ENCODE measurements at regions not wholly inside any gene's neighbourhood (a gene's known extent, or its start where the extent isn't known, plus 50 kb on each side); places are given as distances from the start of the nearest gene placed in this dataset.
"Not testable (repeated sequence)": the region's sequence is repeated elsewhere in the genome, so short reads cannot be mapped to it uniquely, and the experiment has no call there.

DNA sequence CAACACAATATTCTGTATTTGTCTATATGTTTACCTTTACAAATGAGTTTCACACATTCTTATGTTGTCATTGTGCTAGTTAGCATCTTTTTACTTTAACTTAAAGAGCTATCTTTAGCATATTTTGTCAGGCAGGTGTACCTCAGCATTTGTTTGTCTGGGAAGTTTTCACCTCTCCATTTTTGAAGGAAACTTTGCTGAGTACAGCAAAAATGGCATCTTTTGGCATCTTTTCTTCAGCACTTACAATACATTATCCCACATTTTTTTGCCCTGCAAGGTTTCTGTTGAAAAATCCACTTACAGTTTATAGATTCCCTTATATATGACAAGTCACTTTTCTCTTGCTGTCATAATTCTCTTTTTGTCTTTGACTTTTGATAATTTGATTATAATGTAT lies 171.3 kb upstream of the XIRP2 start:
- Histone ChIP-seq H2AFZ (ENCODE audit: low read depth, low read length) (no peak overlapping the region), H3K9me3 (ENCODE audit: insufficient read depth, low read length) (0 out of 2 replicates have a peak, but pooled peaks cover 8% of the 10 kb centered on the region), H3K9ac (ENCODE audit: low read length) (no peak overlapping the region), H3K36me3 (replicated peaks; ENCODE audit: low read depth, low read length) (no peaks in the 10 kb centered on the region), H4K20me1 (ENCODE audit: insufficient read depth, low read length) (no peaks in the 10 kb centered on the region), H3K27ac (ENCODE audit: low read length) (no peak overlapping the region), H3K4me1 (ENCODE audit: low read length) (no peaks in the 10 kb centered on the region), H3K79me2 (ENCODE audit: low read length) (no peaks in the 10 kb centered on the region), H3K27me3 (ENCODE audit: low read depth, low read length) (no peaks in the 10 kb centered on the region), H3K4me2 (ENCODE audit: low read length) (no peak overlapping the region), H3K4me3 (ENCODE audit: low read length) (no peak overlapping the region)
- TF ChIP-seq, protein P1, sequence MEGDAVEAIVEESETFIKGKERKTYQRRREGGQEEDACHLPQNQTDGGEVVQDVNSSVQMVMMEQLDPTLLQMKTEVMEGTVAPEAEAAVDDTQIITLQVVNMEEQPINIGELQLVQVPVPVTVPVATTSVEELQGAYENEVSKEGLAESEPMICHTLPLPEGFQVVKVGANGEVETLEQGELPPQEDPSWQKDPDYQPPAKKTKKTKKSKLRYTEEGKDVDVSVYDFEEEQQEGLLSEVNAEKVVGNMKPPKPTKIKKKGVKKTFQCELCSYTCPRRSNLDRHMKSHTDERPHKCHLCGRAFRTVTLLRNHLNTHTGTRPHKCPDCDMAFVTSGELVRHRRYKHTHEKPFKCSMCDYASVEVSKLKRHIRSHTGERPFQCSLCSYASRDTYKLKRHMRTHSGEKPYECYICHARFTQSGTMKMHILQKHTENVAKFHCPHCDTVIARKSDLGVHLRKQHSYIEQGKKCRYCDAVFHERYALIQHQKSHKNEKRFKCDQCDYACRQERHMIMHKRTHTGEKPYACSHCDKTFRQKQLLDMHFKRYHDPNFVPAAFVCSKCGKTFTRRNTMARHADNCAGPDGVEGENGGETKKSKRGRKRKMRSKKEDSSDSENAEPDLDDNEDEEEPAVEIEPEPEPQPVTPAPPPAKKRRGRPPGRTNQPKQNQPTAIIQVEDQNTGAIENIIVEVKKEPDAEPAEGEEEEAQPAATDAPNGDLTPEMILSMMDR (IDR thresholded peaks at IDR 0.05; ENCODE audit: low read depth, low read length), result no peak

DNA sequence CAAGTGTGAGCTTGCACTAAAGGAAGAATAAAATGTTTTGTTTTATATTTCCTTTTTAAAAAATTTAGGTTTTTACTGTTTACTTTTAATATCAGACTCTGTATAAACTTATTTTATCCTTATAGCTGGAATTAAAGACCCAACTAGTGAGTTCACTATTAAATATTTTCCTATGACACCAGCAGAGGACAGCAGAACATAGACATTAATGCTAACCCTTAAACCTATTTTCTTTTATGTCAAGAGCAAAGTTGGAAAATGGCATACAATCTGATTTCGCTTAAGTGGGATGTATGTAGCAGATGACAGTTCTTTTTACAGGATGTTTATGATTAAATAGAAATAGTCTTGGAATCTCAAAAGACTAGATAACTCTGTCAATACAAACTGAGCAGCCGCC lies 188.2 kb upstream of the XIRP2 start:
- H3K27ac ChIP-seq (ENCODE audit: low read length), result no peak overlapping the region
- H3K27me3 ChIP-seq (ENCODE audit: low read depth, low read length), result no peaks in the 10 kb centered on the region
- no peaks in the 10 kb centered on the region for H3K9me3 ChIP-seq (ENCODE audit: insufficient read depth, low read length)
- no peaks in the 10 kb centered on the region for H3K36me3 ChIP-seq (replicated peaks; ENCODE audit: low read depth, low read length)
- no peaks in the 10 kb centered on the region for H3K4me1 ChIP-seq (ENCODE audit: low read length)
- H2AFZ ChIP-seq (ENCODE audit: low read depth, low read length), result no peak overlapping the region
- TF ChIP-seq, protein P1 (IDR thresholded peaks at IDR 0.05; ENCODE audit: low read depth, low read length), result peak; percentile 63
- no peak for TF ChIP-seq EZH2phosphoT487 (IDR thresholded peaks at IDR 0.05; ENCODE audit: low read depth)
- no peak overlapping the region for H3K4me2 ChIP-seq (ENCODE audit: low read length)
- no peaks in the 10 kb centered on the region for H3K79me2 ChIP-seq (ENCODE audit: low read length)
- H3K9ac ChIP-seq (ENCODE audit: low read length), result no peak overlapping the region
- no peaks in the 10 kb centered on the region for H4K20me1 ChIP-seq (ENCODE audit: insufficient read depth, low read length)
- H3K4me3 ChIP-seq (ENCODE audit: low read length), result no peak overlapping the region

DNA sequence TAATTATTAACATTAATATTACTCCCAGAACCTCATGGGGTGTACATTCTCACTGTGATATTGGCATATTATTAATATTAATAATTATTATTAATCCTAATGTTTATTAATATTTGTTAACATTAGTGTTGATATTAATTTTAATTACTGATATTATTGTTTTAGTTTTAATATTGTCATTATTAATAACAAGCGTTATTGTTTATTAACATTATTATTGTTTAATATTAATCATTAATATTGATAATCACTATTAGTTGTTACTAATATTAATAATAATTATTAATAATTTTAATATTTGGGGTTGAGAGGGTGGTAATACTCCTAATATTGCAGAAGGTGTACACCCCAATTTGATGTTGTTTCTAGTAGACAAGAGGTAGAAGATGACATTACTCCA lies 193.1 kb upstream of the XIRP2 start:
- Histone ChIP-seq H4K20me1 (ENCODE audit: insufficient read depth, low read length) (no peaks in the 10 kb centered on the region), H3K4me3 (ENCODE audit: low read length) (no peak overlapping the region), H3K9ac (ENCODE audit: low read length) (no peak overlapping the region), H3K36me3 (replicated peaks; ENCODE audit: low read depth, low read length) (no peaks in the 10 kb centered on the region), H3K27ac (ENCODE audit: low read length) (no peak overlapping the region), H3K4me2 (ENCODE audit: low read length) (no peak overlapping the region), H3K79me2 (ENCODE audit: low read length) (no peaks in the 10 kb centered on the region), H2AFZ (ENCODE audit: low read depth, low read length) (no peak overlapping the region), H3K9me3 (ENCODE audit: insufficient read depth, low read length) (no peaks in the 10 kb centered on the region), H3K27me3 (ENCODE audit: low read depth, low read length) (no peaks in the 10 kb centered on the region), H3K4me1 (ENCODE audit: low read length) (no peaks in the 10 kb centered on the region)
- TF ChIP-seq, protein P1 (IDR thresholded peaks at IDR 0.05; ENCODE audit: low read depth, low read length), result no peak
- no peak for TF ChIP-seq EZH2phosphoT487 (IDR thresholded peaks at IDR 0.05; ENCODE audit: low read depth)

DNA sequence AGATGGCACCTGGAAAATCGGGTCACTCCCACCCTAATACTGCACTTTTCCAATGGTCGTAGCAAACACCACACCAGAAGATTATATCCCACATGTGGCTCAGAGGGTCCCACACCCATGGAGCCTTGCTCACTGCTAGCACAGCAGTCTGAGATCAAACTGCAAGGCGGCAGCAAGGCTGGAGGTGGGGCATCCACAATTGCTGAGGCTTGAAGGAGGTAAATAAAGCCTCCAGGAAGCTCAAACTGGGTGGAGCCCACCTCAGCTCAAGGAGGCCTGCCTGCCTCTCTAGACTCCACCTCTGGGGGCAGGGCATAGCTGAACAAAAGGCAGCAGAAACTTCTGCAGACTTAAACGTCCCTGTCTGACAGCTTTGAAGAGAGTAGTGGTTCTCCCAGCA lies 192.0 kb upstream of the SCN7A start:
- H4K20me1 ChIP-seq (ENCODE audit: insufficient read depth, low read length); H3K9ac ChIP-seq (ENCODE audit: low read length); H2AFZ ChIP-seq (ENCODE audit: low read depth, low read length); H3K27me3 ChIP-seq (ENCODE audit: low read depth, low read length); H3K79me2 ChIP-seq (ENCODE audit: low read length); H3K4me3 ChIP-seq (ENCODE audit: low read length); H3K27ac ChIP-seq (ENCODE audit: low read length); H3K4me2 ChIP-seq (ENCODE audit: low read length); H3K36me3 ChIP-seq (replicated peaks; ENCODE audit: low read depth, low read length); H3K9me3 ChIP-seq (ENCODE audit: insufficient read depth, low read length); H3K4me1 ChIP-seq (ENCODE audit: low read length): not testable (repeated sequence)

DNA sequence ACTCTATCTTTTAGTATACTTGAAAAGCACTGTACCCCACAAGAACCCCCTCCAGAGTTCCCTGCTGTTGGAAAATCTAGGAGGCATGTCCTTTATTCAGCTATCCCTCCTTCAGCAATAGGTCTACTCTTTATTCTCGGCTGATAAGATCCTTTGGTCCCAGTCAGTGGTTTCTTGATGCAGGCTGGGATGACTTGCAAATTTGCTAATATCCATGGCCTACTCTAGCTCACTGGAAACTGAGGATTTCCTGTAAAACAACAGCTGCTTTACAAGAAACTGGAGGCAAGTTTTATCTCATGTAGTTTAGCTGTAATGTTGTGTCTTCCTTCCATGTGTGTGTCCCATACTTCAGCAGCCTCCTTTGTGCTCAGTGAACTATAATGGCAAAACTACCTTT lies 183.9 kb upstream of the SCN7A start:
- Histone ChIP-seq H3K4me3 (ENCODE audit: low read length) (no peak overlapping the region), H3K27ac (ENCODE audit: low read length) (no peak overlapping the region), H3K79me2 (ENCODE audit: low read length) (no peaks in the 10 kb centered on the region), H3K36me3 (replicated peaks; ENCODE audit: low read depth, low read length) (no peaks in the 10 kb centered on the region), H3K4me1 (ENCODE audit: low read length) (no peaks in the 10 kb centered on the region; the same call in 1 of the 2 replicates), H3K9ac (ENCODE audit: low read length) (no peak overlapping the region), H3K9me3 (ENCODE audit: insufficient read depth, low read length) (no peaks in the 10 kb centered on the region), H2AFZ (ENCODE audit: low read depth, low read length) (no peak overlapping the region), H4K20me1 (ENCODE audit: insufficient read depth, low read length) (no peaks in the 10 kb centered on the region), H3K4me2 (ENCODE audit: low read length) (no peak overlapping the region), H3K27me3 (ENCODE audit: low read depth, low read length) (no peaks in the 10 kb centered on the region)
- no peak for TF ChIP-seq EZH2phosphoT487 (IDR thresholded peaks at IDR 0.05; ENCODE audit: low read depth)
- TF ChIP-seq, protein P1 (IDR thresholded peaks at IDR 0.05; ENCODE audit: low read depth, low read length), result no peak

Data from OCI-LY3 (cell line).